Tibial nerve (tissue), 3 donors: ENCODE measurements at regions not wholly inside any gene's neighbourhood (a gene's known extent, or its start where the extent isn't known, plus 50 kb on each side); places are given as distances from the start of the nearest gene placed in this dataset.

Experiments used
- POLR2A ChIP-seq, 2 donors: fragments of 450-650 bp; IDR thresholded peaks; one replicate each; pipeline ENCODE4 v1.6.1; 2017; ENCODE audit warnings: antibody characterized with exemption in 2 of 2, mild to moderate bottlenecking in 2 of 2, moderate library complexity in 2 of 2
- TF ChIP-seq, protein P1 (sequence below), 5 experiments: fragments of 200-600 bp in 3 of 5; fragments of 450-650 bp in 2 of 5; sonication (generic) in 3 of 5; IDR thresholded peaks; one replicate each; pipeline ENCODE4 v1.5.1; 2016 to 2019; ENCODE audit warnings: antibody characterized with exemption in 5 of 5, mild to moderate bottlenecking in 3 of 5, moderate library complexity in 2 of 5

DNA sequence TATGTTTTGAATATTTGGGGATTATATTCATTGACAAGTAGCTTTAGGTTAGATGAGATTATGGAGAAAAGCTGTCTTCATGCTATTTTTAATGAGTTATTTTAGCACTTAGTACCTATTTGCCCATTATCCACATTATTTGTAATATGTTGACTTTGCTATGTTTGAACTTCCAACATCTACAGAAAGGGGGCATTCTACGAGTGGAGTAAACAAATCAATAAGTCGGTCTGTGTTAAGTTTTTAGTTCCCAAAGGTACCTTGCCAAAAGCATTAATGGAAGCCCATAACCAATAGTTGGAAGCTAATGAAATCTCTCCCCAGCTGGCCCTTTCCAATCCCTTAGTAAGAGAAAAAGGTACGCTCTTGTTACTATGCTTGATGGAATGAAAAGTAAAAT lies 250.0 kb upstream of the E2F7 start:
- no peak for TF ChIP-seq POLR2A (IDR thresholded peaks at IDR 0.05)
- TF ChIP-seq, protein P1, sequence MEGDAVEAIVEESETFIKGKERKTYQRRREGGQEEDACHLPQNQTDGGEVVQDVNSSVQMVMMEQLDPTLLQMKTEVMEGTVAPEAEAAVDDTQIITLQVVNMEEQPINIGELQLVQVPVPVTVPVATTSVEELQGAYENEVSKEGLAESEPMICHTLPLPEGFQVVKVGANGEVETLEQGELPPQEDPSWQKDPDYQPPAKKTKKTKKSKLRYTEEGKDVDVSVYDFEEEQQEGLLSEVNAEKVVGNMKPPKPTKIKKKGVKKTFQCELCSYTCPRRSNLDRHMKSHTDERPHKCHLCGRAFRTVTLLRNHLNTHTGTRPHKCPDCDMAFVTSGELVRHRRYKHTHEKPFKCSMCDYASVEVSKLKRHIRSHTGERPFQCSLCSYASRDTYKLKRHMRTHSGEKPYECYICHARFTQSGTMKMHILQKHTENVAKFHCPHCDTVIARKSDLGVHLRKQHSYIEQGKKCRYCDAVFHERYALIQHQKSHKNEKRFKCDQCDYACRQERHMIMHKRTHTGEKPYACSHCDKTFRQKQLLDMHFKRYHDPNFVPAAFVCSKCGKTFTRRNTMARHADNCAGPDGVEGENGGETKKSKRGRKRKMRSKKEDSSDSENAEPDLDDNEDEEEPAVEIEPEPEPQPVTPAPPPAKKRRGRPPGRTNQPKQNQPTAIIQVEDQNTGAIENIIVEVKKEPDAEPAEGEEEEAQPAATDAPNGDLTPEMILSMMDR (IDR thresholded peaks at IDR 0.05) = no peak
